ENCODE measurements at regions not wholly inside any gene's neighbourhood (a gene's known extent, or its start where the extent isn't known, plus 50 kb on each side); places are given as distances from the start of the nearest gene placed in this dataset.
"Not testable (repeated sequence)": the region's sequence is repeated elsewhere in the genome, so short reads cannot be mapped to it uniquely, and the experiment has no call there.

DNA sequence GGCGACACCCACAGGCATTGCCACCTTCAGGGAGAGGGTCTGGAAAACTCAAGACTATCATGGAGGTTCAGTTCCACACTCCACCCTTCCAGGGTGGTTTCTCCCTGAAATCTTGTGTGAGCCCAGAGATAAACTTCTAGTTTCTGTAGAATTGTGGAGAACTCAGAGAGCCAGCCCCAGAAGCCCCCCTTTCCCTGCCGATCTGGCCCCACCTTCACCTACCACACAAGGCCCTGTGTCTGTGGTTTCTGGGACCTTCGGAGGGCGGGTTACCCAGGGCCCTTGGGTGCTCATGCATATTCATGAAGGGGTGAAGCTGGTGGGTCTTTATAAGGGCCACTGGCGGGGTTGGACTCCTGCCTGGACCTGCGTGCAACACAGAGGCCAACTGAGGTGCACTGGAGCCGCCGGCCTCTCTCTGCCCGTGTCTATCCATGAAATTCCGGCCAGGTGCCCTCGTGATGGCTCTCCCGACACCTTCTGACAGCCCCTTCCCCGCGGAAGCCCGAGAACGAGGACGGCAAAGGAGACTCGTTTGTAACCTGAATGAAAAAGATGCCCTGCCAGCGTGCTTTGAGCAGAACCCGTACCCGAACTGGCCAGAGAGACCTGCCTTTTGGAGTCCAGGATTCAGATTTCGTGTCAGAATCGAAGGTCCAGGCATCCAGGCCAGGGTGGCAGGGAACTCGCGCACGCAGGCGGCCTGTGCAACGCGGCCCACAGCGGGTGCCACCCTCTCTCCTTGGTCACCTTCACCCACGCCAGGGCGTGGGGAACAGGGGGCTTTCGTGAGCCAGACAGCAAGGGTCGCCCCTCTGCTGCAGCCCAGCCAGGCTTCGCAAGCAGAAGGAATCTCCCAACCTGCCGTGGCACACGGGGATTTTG is 1933.6 kb upstream of the DEFB115 start:
- not testable (repeated sequence) for H3K27me3 ChIP-seq (ENCODE audit: low read depth, low read length); H3K36me3 ChIP-seq (ENCODE audit: control insufficient read depth in 1 of 2, insufficient read depth in 2 of 2, low read length in 2 of 2); H3K4me1 ChIP-seq (ENCODE audit: control insufficient read depth in 1 of 2, insufficient read depth in 2 of 2, low read length in 2 of 2); H3K4me3 ChIP-seq (ENCODE audit: low read depth in 1 of 2, low read length in 2 of 2); H3K27ac ChIP-seq (ENCODE audit: low read length)
- H3K9me3 ChIP-seq (ENCODE audit: control insufficient read depth in 1 of 2, low read length in 2 of 2), result peaks cover 0 to 11% of the 10 kb centered on the region in 2 donors

DNA sequence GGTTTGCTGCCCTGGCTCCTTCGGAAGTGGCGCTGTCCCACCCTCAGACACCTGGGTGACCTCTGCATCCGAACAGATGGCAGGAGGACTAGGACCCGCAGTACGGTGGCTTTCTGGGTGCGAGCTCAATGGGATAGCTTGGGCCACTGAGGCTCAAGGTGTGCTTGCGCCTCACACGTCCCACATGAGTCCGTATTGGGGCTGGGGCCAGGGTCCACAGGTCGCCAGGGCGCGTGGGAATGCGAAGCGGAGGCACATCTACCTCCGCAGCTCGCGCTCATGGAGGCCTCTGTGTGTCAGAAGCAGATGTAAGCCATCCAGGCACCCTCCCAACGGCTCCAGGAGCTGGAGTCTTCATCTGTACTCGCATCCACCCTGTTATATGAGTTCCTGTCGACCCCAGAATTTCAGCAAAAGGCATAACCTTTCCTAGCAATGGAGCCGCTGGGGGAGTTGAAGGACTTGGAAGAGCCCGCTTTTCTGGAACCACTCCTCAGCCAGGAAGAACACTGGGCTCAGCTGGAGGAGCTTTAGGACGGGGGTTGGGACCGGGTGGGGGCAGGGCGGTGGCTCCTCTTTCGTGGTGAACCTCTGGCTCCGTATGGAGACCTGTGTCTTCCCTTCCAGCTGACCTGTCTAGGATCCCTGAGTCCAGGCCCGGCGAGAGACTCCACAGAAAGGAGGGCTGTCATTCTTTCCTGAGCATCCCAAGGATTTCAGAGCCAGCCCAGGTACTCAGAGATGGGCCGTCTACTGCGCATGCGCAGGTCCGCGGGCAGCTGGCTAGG is 1932.8 kb upstream of the DEFB115 start:
- H3K36me3 ChIP-seq (ENCODE audit: control insufficient read depth in 1 of 2, insufficient read depth in 2 of 2, low read length in 2 of 2); H3K4me3 ChIP-seq (ENCODE audit: low read depth in 1 of 2, low read length in 2 of 2); H3K9me3 ChIP-seq (ENCODE audit: control insufficient read depth in 1 of 2, low read length in 2 of 2); H3K27me3 ChIP-seq (ENCODE audit: low read depth, low read length); H3K4me1 ChIP-seq (ENCODE audit: control insufficient read depth in 1 of 2, insufficient read depth in 2 of 2, low read length in 2 of 2); H3K27ac ChIP-seq (ENCODE audit: low read length): not testable (repeated sequence)

DNA sequence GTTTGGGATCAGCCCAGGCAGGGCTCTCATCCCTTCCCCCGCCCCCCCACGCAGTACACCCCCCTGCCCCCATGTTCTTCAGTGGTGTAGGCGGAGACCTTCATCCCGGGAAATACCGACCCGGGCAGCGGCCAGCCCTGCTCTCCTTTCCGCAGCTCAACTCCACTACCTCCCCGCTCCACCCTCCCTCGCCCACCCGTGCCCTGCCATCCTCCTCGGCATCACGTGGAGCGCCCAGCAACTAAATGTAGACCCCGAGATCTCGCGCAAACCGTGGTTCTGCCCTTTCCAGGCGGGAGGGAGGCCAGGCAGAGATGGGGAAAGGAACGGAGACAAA is 1932.2 kb upstream of the DEFB115 start:
- Histone ChIP-seq H3K27ac (ENCODE audit: low read length) (no peak overlapping the region), H3K36me3 (ENCODE audit: control insufficient read depth in 1 of 2, insufficient read depth in 2 of 2, low read length in 2 of 2) (no peaks in the 10 kb centered on the region), H3K9me3 (ENCODE audit: control insufficient read depth in 1 of 2, low read length in 2 of 2) (peaks cover 0 to 3% of the 10 kb centered on the region in 2 donors), H3K27me3 (ENCODE audit: low read depth, low read length) (no peaks in the 10 kb centered on the region), H3K4me3 (ENCODE audit: low read depth in 1 of 2, low read length in 2 of 2) (no peak overlapping the region), H3K4me1 (ENCODE audit: control insufficient read depth in 1 of 2, insufficient read depth in 2 of 2, low read length in 2 of 2) (no peaks in the 10 kb centered on the region)

DNA sequence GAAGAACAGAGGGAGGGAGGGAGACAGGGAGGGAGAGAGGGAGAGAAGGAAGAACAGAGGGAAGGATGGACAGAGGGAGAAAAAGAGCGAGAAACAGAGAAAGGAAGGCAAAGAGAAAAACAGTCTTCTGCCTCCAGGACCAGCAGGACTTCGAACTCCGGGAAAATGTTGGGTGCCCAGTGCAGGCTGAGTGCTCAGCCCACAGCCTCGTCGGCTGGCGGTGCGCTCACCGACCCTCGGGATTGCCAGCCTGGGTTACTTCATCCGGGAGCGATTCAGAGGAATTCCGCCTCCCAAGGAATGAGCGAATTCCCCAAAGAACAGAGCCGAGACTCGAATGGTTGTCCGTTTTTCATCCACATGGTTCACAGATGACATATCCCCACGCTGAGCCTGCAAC is 1931.7 kb upstream of the DEFB115 start:
- H3K4me3 ChIP-seq (ENCODE audit: low read depth in 1 of 2, low read length in 2 of 2); H3K36me3 ChIP-seq (ENCODE audit: control insufficient read depth in 1 of 2, insufficient read depth in 2 of 2, low read length in 2 of 2); H3K4me1 ChIP-seq (ENCODE audit: control insufficient read depth in 1 of 2, insufficient read depth in 2 of 2, low read length in 2 of 2); H3K9me3 ChIP-seq (ENCODE audit: control insufficient read depth in 1 of 2, low read length in 2 of 2); H3K27ac ChIP-seq (ENCODE audit: low read length); H3K27me3 ChIP-seq (ENCODE audit: low read depth, low read length): not testable (repeated sequence)

DNA sequence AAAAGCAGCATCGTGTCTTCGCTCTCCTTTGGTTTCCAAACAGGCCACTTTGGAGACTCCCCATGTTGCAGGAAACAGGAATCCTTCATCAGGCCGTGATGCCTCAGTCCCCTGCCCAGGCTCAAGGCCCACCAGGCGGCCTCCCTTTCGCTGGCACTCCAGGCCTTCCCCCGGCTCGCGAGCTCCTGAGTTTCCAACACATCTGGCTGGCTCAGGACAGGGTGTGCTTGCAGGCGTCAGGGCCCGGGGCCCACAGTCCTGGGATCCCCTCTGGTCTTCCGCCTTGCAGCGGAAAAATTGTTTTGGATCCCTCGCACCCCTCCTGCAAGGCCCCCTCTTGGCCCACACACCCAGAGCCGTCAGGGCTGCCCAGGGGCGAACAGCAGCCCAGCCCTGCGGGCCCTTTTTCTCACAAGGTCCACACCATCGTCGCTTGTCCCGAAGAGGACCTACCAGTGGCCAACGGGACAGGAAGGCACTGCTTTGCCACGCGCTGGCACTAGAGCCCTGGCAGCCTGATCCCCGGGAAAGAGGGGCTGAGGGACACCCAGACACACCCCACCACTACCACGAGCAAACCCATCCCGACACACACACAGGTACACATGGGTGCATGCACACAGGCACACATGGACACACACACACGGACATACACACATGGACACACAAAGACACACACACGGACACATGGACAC is 1930.9 kb upstream of the DEFB115 start:
- Histone ChIP-seq H3K4me3 (ENCODE audit: low read depth in 1 of 2, low read length in 2 of 2) (no peak overlapping the region), H3K9me3 (ENCODE audit: control insufficient read depth in 1 of 2, low read length in 2 of 2) (peaks cover 0 to 7% of the 10 kb centered on the region in 2 donors), H3K27me3 (ENCODE audit: low read depth, low read length) (no peaks in the 10 kb centered on the region)

DNA sequence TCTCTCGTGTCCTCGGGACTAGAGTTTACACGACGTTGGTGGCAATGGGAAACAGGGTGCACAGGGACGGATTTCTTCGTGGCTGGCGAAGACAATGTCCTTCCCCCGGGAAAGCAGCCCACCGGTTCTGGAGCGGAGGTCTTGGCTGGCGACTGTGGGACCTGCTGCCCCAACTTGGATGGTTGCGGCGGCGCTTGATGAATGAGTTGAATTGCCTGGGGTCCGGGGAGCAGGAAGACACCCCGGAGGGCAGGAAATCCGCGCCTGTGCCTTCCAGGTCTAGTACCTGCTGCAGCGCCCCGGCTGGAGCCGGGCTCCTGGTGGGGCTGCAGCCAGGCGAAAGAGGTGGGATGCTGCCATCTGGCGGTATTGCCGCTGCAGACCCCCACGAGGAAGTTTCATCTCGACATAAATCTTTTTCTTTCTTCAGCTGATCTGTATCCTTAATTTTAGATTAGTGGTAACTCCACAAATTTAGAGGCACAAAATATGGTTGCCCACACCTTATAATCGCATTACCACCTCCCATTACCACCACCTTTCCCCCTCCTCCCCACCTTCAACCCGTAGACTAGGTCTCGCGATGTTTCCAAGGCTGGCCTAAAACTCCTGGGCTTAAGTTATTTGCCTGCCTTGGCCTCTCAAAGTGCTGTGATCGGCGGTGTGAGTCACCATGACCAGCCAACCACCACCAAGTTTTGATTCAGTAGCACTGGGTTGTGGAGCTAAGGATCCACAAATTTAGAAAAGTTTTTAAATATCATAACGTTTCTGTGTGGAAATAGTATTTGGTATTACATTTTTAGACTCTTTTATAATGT is 1929.7 kb upstream of the DEFB115 start:
- H3K9me3 ChIP-seq (ENCODE audit: control insufficient read depth in 1 of 2, low read length in 2 of 2); H3K4me1 ChIP-seq (ENCODE audit: control insufficient read depth in 1 of 2, insufficient read depth in 2 of 2, low read length in 2 of 2); H3K4me3 ChIP-seq (ENCODE audit: low read depth in 1 of 2, low read length in 2 of 2); H3K36me3 ChIP-seq (ENCODE audit: control insufficient read depth in 1 of 2, insufficient read depth in 2 of 2, low read length in 2 of 2); H3K27ac ChIP-seq (ENCODE audit: low read length); H3K27me3 ChIP-seq (ENCODE audit: low read depth, low read length): not testable (repeated sequence)

More for the DNA sequence above, 1930.9 kb upstream of the DEFB115 start:
- Histone ChIP-seq H3K27ac (ENCODE audit: low read length) (no peak overlapping the region), H3K36me3 (ENCODE audit: control insufficient read depth in 1 of 2, insufficient read depth in 2 of 2, low read length in 2 of 2) (no peaks in the 10 kb centered on the region), H3K4me1 (ENCODE audit: control insufficient read depth in 1 of 2, insufficient read depth in 2 of 2, low read length in 2 of 2) (no peaks in the 10 kb centered on the region)

DNA sequence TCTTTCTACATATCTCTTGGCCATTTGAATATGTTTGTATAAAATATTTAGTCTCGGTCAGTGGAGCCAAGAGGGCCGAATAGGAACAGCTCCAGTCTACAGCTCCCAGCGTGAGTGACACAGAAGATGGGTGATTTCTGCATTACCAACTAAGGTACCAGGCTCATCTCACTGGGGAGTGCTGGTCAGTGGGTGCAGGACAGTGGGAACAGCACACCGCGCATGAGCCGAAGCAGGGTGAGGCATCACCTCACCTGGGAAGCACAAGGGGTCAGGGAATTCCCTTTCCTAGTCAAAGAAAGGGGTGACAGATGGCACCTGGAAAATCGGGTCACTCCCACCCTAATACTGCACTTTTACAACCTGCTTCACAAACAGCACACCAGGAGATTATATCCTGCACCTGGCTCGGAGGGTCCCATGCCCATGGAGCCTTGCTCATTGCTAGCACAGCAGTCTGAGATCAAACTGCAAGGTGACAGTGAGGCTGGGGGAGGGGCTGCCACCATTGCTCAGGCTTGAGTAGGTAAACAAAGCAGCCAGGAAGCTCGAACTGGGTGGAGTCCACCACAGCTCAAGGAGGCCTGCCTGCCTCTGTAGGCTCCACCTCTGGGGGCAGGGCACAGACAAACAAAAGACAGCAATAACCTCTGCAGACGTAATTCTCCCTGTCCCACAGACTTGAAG is 1926.9 kb upstream of the DEFB115 start:
- H3K9me3 ChIP-seq (ENCODE audit: control insufficient read depth in 1 of 2, low read length in 2 of 2), result peaks cover 0 to 11% of the 10 kb centered on the region in 2 donors
- H3K36me3 ChIP-seq (ENCODE audit: control insufficient read depth in 1 of 2, insufficient read depth in 2 of 2, low read length in 2 of 2); H3K27ac ChIP-seq (ENCODE audit: low read length); H3K27me3 ChIP-seq (ENCODE audit: low read depth, low read length); H3K4me3 ChIP-seq (ENCODE audit: low read depth in 1 of 2, low read length in 2 of 2); H3K4me1 ChIP-seq (ENCODE audit: control insufficient read depth in 1 of 2, insufficient read depth in 2 of 2, low read length in 2 of 2): not testable (repeated sequence)

DNA sequence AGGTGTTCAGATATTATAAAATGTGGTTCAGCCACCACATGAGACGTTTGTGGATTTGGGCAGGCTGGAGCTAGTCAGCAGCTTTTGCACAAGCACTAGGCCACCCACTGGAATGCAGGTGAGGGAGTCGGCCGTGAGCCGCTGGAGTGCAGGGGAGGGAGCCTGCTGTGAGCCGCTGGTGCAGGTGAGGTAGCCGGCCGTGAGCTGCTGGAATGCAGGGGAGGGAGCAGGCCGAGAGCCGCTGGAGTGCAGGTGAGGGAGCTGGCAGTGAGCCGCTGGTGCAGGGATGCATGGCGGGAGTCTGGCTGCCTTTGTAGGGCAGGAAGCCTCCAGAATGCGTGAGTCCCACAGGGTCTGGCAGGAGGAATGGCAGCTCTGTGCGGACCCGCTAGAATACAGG is 1907.6 kb upstream of the DEFB115 start:
- no peaks in the 10 kb centered on the region for H3K4me1 ChIP-seq (ENCODE audit: control insufficient read depth in 1 of 2, insufficient read depth in 2 of 2, low read length in 2 of 2)
- H3K9me3 ChIP-seq (ENCODE audit: control insufficient read depth in 1 of 2, low read length in 2 of 2), result no peaks in the 10 kb centered on the region
- H3K27me3 ChIP-seq (ENCODE audit: low read depth, low read length), result no peaks in the 10 kb centered on the region
- no peak overlapping the region for H3K4me3 ChIP-seq (ENCODE audit: low read depth in 1 of 2, low read length in 2 of 2)
- no peaks in the 10 kb centered on the region for H3K36me3 ChIP-seq (ENCODE audit: control insufficient read depth in 1 of 2, insufficient read depth in 2 of 2, low read length in 2 of 2)
- no peak overlapping the region for H3K27ac ChIP-seq (ENCODE audit: low read length)

DNA sequence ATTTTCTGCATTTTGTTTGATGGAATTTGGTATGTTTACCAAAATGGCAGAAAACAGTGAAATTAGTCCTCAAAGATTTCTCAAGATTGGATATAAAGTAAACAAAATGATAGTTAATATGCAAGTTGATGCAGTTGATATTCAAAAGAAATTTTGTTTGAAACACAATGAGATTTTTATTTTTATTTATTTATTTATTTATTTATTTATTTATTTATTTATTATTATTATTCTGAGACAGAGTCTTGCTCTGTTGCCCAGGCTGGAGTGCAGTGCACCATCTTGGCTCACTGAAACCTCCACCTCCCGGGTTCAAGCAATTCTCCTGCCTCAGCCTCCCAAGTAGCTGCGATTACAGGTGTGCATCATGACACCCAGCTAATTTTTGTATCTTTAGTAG is 1881.5 kb upstream of the DEFB115 start:
- H3K36me3 ChIP-seq (ENCODE audit: control insufficient read depth in 1 of 2, insufficient read depth in 2 of 2, low read length in 2 of 2); H3K4me1 ChIP-seq (ENCODE audit: control insufficient read depth in 1 of 2, insufficient read depth in 2 of 2, low read length in 2 of 2); H3K27me3 ChIP-seq (ENCODE audit: low read depth, low read length); H3K27ac ChIP-seq (ENCODE audit: low read length); H3K4me3 ChIP-seq (ENCODE audit: low read depth in 1 of 2, low read length in 2 of 2): not testable (repeated sequence)
- peaks cover 0 to 13% of the 10 kb centered on the region in 2 donors for H3K9me3 ChIP-seq (ENCODE audit: control insufficient read depth in 1 of 2, low read length in 2 of 2)

DNA sequence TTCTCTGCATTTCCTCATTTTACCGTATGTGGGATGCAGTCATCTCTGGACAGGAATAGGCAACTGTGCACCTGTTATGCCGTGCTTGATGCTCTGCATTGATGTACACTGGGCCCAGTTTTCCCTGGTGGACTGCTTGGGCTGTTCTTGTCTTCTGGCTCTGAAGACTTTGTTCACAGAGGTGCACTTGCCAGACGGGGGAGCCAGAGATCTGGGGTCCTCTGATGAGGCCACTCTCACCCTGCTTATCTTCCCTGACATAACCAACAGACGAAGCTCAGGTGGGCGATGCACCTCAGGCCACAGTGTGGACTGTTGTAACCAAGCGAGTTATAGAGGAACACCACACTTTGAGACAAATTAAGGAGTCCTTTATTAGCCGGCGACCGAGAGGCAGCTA is 1864.6 kb upstream of the DEFB115 start:
- H3K4me3 ChIP-seq (ENCODE audit: low read depth in 1 of 2, low read length in 2 of 2); H3K9me3 ChIP-seq (ENCODE audit: control insufficient read depth in 1 of 2, low read length in 2 of 2); H3K4me1 ChIP-seq (ENCODE audit: control insufficient read depth in 1 of 2, insufficient read depth in 2 of 2, low read length in 2 of 2); H3K27ac ChIP-seq (ENCODE audit: low read length); H3K27me3 ChIP-seq (ENCODE audit: low read depth, low read length); H3K36me3 ChIP-seq (ENCODE audit: control insufficient read depth in 1 of 2, insufficient read depth in 2 of 2, low read length in 2 of 2): not testable (repeated sequence)

All from muscle layer of duodenum (tissue), 2 donors.